OCI-LY1 (cell line): ENCODE measurements at regions not wholly inside any gene's neighbourhood (a gene's known extent, or its start where the extent isn't known, plus 50 kb on each side); places are given as distances from the start of the nearest gene placed in this dataset.

Source experiments
- EZH2 ChIP-seq: fragments of 200-600 bp; sonication (generic), shearing (Covaris generic); IDR thresholded peaks from 2 replicates; pipeline ENCODE4 v1.8.0; 2017; ENCODE audit warnings: borderline replicate concordance, mixed run types, mild to moderate bottlenecking, antibody characterized with exemption, low read length, moderate library complexity, mixed read lengths
- TF ChIP-seq, protein P1 (sequence below): fragments of 200-600 bp; sonication (generic), shearing (Covaris generic); IDR thresholded peaks from 2 replicates; pipeline ENCODE4 v1.5.1; 2017; ENCODE audit warnings: mild to moderate bottlenecking, antibody characterized with exemption, low read length, moderate library complexity, mixed read lengths

DNA sequence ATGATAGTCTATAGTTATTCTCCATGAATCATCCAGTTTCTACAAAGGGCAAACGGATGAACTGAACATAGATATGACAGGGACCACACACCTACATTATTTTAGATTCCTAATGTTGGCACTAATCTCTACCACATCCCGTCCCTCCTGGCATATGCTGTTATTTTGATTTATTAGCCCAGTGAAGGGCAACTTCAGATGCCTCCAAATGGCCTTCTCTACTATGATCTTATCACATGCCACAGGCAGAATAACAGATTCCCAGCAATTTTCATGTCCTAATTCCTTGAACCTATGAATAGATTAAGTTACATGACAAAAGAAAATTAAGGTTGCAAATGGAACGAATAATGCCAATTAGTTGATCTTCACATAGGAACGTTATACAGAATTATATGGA lies 474.7 kb downstream of the ANKRD7 start:
- TF ChIP-seq, protein P1, sequence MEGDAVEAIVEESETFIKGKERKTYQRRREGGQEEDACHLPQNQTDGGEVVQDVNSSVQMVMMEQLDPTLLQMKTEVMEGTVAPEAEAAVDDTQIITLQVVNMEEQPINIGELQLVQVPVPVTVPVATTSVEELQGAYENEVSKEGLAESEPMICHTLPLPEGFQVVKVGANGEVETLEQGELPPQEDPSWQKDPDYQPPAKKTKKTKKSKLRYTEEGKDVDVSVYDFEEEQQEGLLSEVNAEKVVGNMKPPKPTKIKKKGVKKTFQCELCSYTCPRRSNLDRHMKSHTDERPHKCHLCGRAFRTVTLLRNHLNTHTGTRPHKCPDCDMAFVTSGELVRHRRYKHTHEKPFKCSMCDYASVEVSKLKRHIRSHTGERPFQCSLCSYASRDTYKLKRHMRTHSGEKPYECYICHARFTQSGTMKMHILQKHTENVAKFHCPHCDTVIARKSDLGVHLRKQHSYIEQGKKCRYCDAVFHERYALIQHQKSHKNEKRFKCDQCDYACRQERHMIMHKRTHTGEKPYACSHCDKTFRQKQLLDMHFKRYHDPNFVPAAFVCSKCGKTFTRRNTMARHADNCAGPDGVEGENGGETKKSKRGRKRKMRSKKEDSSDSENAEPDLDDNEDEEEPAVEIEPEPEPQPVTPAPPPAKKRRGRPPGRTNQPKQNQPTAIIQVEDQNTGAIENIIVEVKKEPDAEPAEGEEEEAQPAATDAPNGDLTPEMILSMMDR = no peak
- no peak for TF ChIP-seq EZH2
